ENCODE measurements at regions not wholly inside any gene's neighbourhood (a gene's known extent, or its start where the extent isn't known, plus 50 kb on each side); places are given as distances from the start of the nearest gene placed in this dataset.

- no peak overlapping the region for H2AFZ ChIP-seq (ENCODE audit: low read length)
- H3K36me3 ChIP-seq (ENCODE audit: insufficient read depth, low read length) = no peaks in the 10 kb centered on the region
- TF ChIP-seq CTCF (conservative IDR thresholded peaks at IDR 0.05; ENCODE audit: low read length) (no peak), EZH2phosphoT487 (IDR thresholded peaks at IDR 0.05; ENCODE audit: borderline replicate concordance) (no peak)
- no peaks in the 10 kb centered on the region for H3K79me2 ChIP-seq (ENCODE audit: insufficient read depth, low read length)
- H3K9me3 ChIP-seq (ENCODE audit: insufficient read depth, low read depth, low read length) = no peaks in the 10 kb centered on the region
- H3K4me3 ChIP-seq (ENCODE audit: low read length, poor library complexity, severe bottlenecking) = no peak overlapping the region
- H3K27me3 ChIP-seq (ENCODE audit: insufficient read depth, low read length, poor library complexity, severe bottlenecking) = no peaks in the 10 kb centered on the region
- H3K9me2 ChIP-seq (replicated peaks; ENCODE audit: low read depth, low read length) = no peaks in the 10 kb centered on the region
- no peaks in the 10 kb centered on the region for H4K20me1 ChIP-seq (ENCODE audit: insufficient read depth, low read length, poor library complexity, severe bottlenecking)
- H3K4me1 ChIP-seq (ENCODE audit: insufficient read depth, low read length, poor library complexity, severe bottlenecking) = no peaks in the 10 kb centered on the region
- no peaks in the 10 kb centered on the region for H3F3A ChIP-seq (ENCODE audit: low read depth)
- H3K4me2 ChIP-seq (ENCODE audit: low read depth, low read length, poor library complexity, severe bottlenecking) = no peak overlapping the region
- H3K9ac ChIP-seq (ENCODE audit: low read depth, low read length, poor library complexity, severe bottlenecking) = no peak overlapping the region
Observed at GRCh38 chr20:57824909-57825308, 115.1 kb upstream of the PMEPA1 start.

- no peaks in the 10 kb centered on the region for H4K20me1 ChIP-seq (ENCODE audit: insufficient read depth, low read length, poor library complexity, severe bottlenecking)
- H2AFZ ChIP-seq (ENCODE audit: low read length) = no peak overlapping the region
- H3K4me1 ChIP-seq (ENCODE audit: insufficient read depth, low read length, poor library complexity, severe bottlenecking) = no peaks in the 10 kb centered on the region
- H3K9ac ChIP-seq (ENCODE audit: low read depth, low read length, poor library complexity, severe bottlenecking) = no peak overlapping the region
- H3K9me3 ChIP-seq (ENCODE audit: insufficient read depth, low read depth, low read length) = no peaks in the 10 kb centered on the region
- H3K36me3 ChIP-seq (ENCODE audit: insufficient read depth, low read length) = no peaks in the 10 kb centered on the region
- no peaks in the 10 kb centered on the region for H3K9me2 ChIP-seq (replicated peaks; ENCODE audit: low read depth, low read length)
- TF ChIP-seq EZH2phosphoT487 (IDR thresholded peaks at IDR 0.05; ENCODE audit: borderline replicate concordance) = no peak
- TF ChIP-seq CTCF (conservative IDR thresholded peaks at IDR 0.05; ENCODE audit: low read length) = no peak
- no peaks in the 10 kb centered on the region for H3K79me2 ChIP-seq (ENCODE audit: insufficient read depth, low read length)
- H3K27me3 ChIP-seq (ENCODE audit: insufficient read depth, low read length, poor library complexity, severe bottlenecking) = no peaks in the 10 kb centered on the region
- H3F3A ChIP-seq (ENCODE audit: low read depth) = no peaks in the 10 kb centered on the region
- no peak overlapping the region for H3K4me2 ChIP-seq (ENCODE audit: low read depth, low read length, poor library complexity, severe bottlenecking)
- H3K4me3 ChIP-seq (ENCODE audit: low read length, poor library complexity, severe bottlenecking) = no peak overlapping the region
Observed at GRCh38 chr20:57821935-57822334, 112.1 kb upstream of the PMEPA1 start.

- H4K20me1 ChIP-seq (ENCODE audit: insufficient read depth, low read length, poor library complexity, severe bottlenecking) = no peaks in the 10 kb centered on the region
Observed at GRCh38 chr20:57819691-57820380, 110.0 kb upstream of the PMEPA1 start.

More at GRCh38 chr20:57819691-57820380, 110.0 kb upstream of the PMEPA1 start:
- Histone ChIP-seq H2AFZ (ENCODE audit: low read length) (no peak overlapping the region), H3F3A (ENCODE audit: low read depth) (no peaks in the 10 kb centered on the region), H3K9ac (ENCODE audit: low read depth, low read length, poor library complexity, severe bottlenecking) (no peak overlapping the region), H3K9me2 (replicated peaks; ENCODE audit: low read depth, low read length) (no peaks in the 10 kb centered on the region), H3K4me1 (ENCODE audit: insufficient read depth, low read length, poor library complexity, severe bottlenecking) (no peaks in the 10 kb centered on the region), H3K9me3 (ENCODE audit: insufficient read depth, low read depth, low read length) (no peaks in the 10 kb centered on the region), H3K4me3 (ENCODE audit: low read length, poor library complexity, severe bottlenecking) (no peak overlapping the region), H3K4me2 (ENCODE audit: low read depth, low read length, poor library complexity, severe bottlenecking) (no peak overlapping the region), H3K36me3 (ENCODE audit: insufficient read depth, low read length) (no peaks in the 10 kb centered on the region), H3K79me2 (ENCODE audit: insufficient read depth, low read length) (no peaks in the 10 kb centered on the region), H3K27me3 (ENCODE audit: insufficient read depth, low read length, poor library complexity, severe bottlenecking) (no peaks in the 10 kb centered on the region)
- TF ChIP-seq CTCF (conservative IDR thresholded peaks at IDR 0.05; ENCODE audit: low read length) = no peak
- TF ChIP-seq EZH2phosphoT487 (IDR thresholded peaks at IDR 0.05; ENCODE audit: borderline replicate concordance) = no peak
